Tibial nerve (tissue), 4 donors: ENCODE measurements at regions not wholly inside any gene's neighbourhood (a gene's known extent, or its start where the extent isn't known, plus 50 kb on each side); places are given as distances from the start of the nearest gene placed in this dataset.
"Not testable (repeated sequence)": the region's sequence is repeated elsewhere in the genome, so short reads cannot be mapped to it uniquely, and the experiment has no call there.

Source experiments
- DNase-seq, 2 donors: peaks; one replicate each; pipeline ENCODE4 v3.0.0-alpha.2; 2019; ENCODE audit warnings: low spot score in 2 of 2
- H3K27ac ChIP-seq, 4 donors: fragments of 200-600 bp; sonication (generic) in 3 of 4; one replicate each; pipeline ENCODE4 v1.5.1; 2017 to 2019; ENCODE audit warnings: mild to moderate bottlenecking in 1 of 4
- H3K27me3 ChIP-seq, 2 donors: fragments of 200-600 bp; sonication (generic) in 1 of 2; one replicate each; pipeline versions ENCODE4 v1.5.1 to v1.6.0; 2017 to 2019
- H3K36me3 ChIP-seq, 3 donors: fragments of 200-600 bp; sonication (generic); one replicate each; pipeline ENCODE4 v1.5.1; 2018 to 2019
- H3K4me1 ChIP-seq, 4 donors: fragments of 200-600 bp; sonication (generic) in 3 of 4; one replicate each; pipeline ENCODE4 v1.5.1; 2017 to 2019
- H3K4me3 ChIP-seq, 4 donors: fragments of 200-600 bp; sonication (generic) in 3 of 4; one replicate each; pipeline ENCODE4 v1.5.1; 2017 to 2019; ENCODE audit warnings: mild to moderate bottlenecking in 1 of 4, moderate library complexity in 1 of 4
- H3K9me3 ChIP-seq, 4 donors: fragments of 200-600 bp; sonication (generic) in 3 of 4; one replicate each; pipeline ENCODE4 v1.5.1; 2017 to 2019
- EP300 ChIP-seq, 2 donors: sonication (generic); formaldehyde crosslinking; IDR thresholded peaks; one replicate each; pipeline ENCODE4 v1.6.1; 2017; ENCODE audit warnings: antibody characterized with exemption in 2 of 2, mild to moderate bottlenecking in 1 of 2
- POLR2A ChIP-seq, 2 donors: fragments of 450-650 bp; IDR thresholded peaks; one replicate each; pipeline ENCODE4 v1.6.1; 2017; ENCODE audit warnings: antibody characterized with exemption in 2 of 2, mild to moderate bottlenecking in 2 of 2, moderate library complexity in 2 of 2
- WGBS, 2 donors: methylation state at CpG; one replicate each; pipeline ENCODE4 v1.1.5; 2018; 5-methylcytosine and 5-hydroxymethylcytosine counted together
- TF ChIP-seq, protein P1 (sequence below), 5 experiments: fragments of 200-600 bp in 3 of 5; fragments of 450-650 bp in 2 of 5; sonication (generic) in 3 of 5; IDR thresholded peaks; one replicate each; pipeline ENCODE4 v1.5.1; 2016 to 2019; ENCODE audit warnings: antibody characterized with exemption in 5 of 5, mild to moderate bottlenecking in 3 of 5, moderate library complexity in 2 of 5

DNA sequence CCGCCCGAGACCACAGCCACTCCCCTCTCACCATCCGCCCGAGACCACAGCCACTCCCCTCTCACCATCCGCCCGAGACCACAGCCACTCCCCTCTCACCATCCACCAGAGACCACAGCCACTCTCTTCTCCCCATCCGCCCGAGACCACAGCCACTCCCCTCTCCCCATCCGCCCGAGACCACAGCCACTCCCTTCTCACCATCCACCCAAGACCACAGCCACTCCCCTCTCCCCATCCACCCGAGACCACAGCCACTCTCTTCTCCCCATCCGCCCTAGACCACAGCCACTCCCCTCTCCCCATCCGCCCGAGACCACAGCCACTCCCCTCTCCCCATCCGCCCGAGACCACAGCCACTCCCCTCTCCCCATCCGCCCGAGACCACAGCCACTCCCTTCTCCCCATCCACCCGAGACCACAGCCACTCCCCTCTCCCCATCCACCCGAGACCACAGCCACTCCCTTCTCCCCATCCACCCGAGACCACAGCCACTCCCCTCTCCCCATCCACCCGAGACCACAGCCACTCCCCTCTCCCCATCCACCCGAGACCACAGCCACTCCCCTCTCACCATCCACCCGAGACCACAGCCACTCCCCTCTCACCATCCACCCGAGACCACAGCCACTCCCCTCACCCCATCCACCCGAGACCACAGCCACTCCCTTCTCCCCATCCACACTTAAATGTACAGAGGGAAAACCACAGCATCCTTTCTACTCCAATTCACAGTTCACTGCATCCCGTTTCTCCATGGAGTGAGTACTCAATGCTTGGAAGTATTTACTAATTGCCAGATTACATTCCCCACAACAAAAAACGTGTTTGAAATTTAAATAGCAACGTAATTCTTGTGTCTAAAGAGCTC is 83.5 kb upstream of the SFSWAP start:
- H3K27ac ChIP-seq, H3K27me3 ChIP-seq, DNase-seq, H3K4me3 ChIP-seq, H3K9me3 ChIP-seq, H3K36me3 ChIP-seq: not testable (repeated sequence)
- 31 to 43% methylated on average over 13 to 22 of the region's 29 CpGs for WGBS, 2 donors
- peaks cover 0 to 27% (median 8%) of the 10 kb centered on the region in 4 donors for H3K4me1 ChIP-seq

DNA sequence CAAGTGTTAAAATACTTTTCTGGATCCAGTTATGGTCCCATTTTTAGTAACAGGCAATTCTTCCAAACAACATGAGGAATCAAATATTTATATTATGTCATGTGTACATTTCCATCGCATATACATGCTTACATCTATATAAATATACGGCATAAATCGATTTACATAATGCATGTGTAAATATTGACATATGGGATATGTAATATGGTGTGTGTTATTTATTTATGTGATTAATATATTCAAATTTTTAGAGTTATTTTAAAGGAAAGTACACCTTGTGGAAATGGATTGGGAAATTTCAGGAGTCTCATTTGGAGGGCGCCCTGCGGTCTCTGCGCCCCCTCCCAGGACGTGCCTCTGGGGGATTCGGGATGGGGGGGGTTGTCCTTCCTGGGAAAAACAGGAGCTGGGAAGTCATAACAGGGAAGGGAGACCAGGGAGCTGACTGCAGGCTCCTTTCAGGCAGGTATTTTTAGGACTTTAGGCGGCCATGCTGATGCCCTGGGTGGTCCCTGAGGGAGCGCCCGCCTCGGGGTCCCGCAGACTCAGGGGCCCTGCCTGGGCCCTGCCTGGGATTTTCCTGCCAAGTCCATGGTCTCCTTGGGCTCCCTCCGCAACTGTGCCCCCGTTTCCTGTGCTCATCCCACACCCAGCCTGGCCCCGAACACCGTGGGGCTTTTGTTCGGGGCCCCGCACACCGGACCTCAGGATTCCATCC is 82.7 kb upstream of the SFSWAP start:
- Histone ChIP-seq H3K36me3 (no peaks in the 10 kb centered on the region), H3K4me1 (peaks cover 0 to 23% (median 4%) of the 10 kb centered on the region in 4 donors), H3K4me3 (no peak overlapping the region), H3K9me3 (no peaks in the 10 kb centered on the region), H3K27ac (no peak overlapping the region), H3K27me3 (peaks cover 0 to 10% of the 10 kb centered on the region in 2 donors)
- 72 to 75% methylated on average over 20 of the region's 20 CpGs for WGBS, 2 donors
- no peak for DNase-seq
- TF ChIP-seq EP300 (IDR thresholded peaks at IDR 0.05) (no peak), POLR2A (IDR thresholded peaks at IDR 0.05) (no peak)
- TF ChIP-seq, protein P1, sequence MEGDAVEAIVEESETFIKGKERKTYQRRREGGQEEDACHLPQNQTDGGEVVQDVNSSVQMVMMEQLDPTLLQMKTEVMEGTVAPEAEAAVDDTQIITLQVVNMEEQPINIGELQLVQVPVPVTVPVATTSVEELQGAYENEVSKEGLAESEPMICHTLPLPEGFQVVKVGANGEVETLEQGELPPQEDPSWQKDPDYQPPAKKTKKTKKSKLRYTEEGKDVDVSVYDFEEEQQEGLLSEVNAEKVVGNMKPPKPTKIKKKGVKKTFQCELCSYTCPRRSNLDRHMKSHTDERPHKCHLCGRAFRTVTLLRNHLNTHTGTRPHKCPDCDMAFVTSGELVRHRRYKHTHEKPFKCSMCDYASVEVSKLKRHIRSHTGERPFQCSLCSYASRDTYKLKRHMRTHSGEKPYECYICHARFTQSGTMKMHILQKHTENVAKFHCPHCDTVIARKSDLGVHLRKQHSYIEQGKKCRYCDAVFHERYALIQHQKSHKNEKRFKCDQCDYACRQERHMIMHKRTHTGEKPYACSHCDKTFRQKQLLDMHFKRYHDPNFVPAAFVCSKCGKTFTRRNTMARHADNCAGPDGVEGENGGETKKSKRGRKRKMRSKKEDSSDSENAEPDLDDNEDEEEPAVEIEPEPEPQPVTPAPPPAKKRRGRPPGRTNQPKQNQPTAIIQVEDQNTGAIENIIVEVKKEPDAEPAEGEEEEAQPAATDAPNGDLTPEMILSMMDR (IDR thresholded peaks at IDR 0.05), result no peak

DNA sequence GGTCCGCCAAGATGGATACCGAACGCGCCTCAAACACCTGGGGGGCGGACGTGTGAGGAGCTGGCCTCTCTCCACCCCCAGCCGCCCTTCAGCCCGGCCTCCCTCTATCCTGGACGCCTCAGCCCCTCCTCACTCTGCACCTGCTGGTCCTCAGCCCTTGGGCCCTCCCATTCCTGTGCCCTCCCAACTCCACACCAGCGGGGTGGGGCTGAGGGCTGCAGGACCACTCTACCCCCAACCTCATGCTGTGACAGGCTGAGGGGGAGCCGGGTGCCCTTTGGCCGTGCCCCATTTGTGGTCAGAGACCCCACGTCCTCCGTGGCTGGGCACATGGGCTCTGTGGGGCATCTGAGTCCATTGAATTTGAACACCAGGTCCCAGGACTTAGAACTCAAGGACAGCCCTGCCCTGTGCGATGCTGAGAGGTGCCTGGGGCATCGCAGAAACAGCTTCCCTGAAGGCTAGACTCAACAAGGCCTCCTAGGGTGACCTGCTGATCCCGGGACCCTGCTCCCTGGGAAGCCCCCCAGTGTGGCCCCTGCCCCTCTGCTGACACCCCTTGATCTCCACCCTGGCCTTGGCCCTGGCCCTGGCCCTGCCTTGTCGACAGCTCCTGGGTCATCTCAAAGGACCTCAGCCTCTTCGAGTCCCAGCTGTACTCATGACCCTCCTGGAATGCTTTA is 82.0 kb upstream of the SFSWAP start:
- no peaks in the 10 kb centered on the region for H3K9me3 ChIP-seq
- H3K27ac ChIP-seq, result no peak overlapping the region
- H3K27me3 ChIP-seq, result peaks cover 0 to 10% of the 10 kb centered on the region in 2 donors
- no peak overlapping the region for H3K4me3 ChIP-seq
- no peaks in the 10 kb centered on the region for H3K36me3 ChIP-seq
- 77 to 78% methylated on average over 15 to 16 of the region's 19 CpGs for WGBS, 2 donors
- TF ChIP-seq EP300 (IDR thresholded peaks at IDR 0.05) (no peak), POLR2A (IDR thresholded peaks at IDR 0.05) (no peak)
- TF ChIP-seq, protein P1 (IDR thresholded peaks at IDR 0.05), result no peak
- DNase-seq, result no peak
- peaks cover 0 to 18% (median 4%) of the 10 kb centered on the region in 4 donors for H3K4me1 ChIP-seq

DNA sequence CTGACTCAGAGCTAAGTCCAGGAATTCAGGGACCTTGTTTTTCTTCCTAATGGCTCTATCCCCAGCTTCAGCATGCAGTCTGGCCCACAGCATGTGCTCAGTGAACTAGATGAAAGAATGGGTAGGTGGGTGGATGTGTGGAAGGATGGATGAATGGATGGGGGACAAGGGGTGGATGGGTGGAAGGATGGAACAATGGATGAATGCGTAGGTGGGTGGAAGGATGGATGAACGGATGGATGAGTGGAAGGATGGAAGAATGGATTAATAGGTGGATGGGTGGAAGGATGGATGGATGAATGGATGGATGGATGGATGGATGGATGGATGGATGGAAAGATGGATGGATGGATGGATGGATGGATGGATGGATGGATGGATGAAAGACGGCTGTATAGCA is 79.7 kb upstream of the SFSWAP start:
- no peak for DNase-seq
- no peaks in the 10 kb centered on the region for H3K4me1 ChIP-seq
- no peaks in the 10 kb centered on the region for H3K36me3 ChIP-seq
- no peak overlapping the region for H3K27ac ChIP-seq
- peaks cover 0 to 10% of the 10 kb centered on the region in 2 donors for H3K27me3 ChIP-seq
- H3K4me3 ChIP-seq, result no peak overlapping the region
- 56 to 87% methylated on average over 2 to 3 of the region's 3 CpGs for whole genome bisulfite sequencing, 2 donors
- no peaks in the 10 kb centered on the region for H3K9me3 ChIP-seq
- TF ChIP-seq EP300 (IDR thresholded peaks at IDR 0.05), result no peak
- TF ChIP-seq POLR2A (IDR thresholded peaks at IDR 0.05), result no peak

DNA sequence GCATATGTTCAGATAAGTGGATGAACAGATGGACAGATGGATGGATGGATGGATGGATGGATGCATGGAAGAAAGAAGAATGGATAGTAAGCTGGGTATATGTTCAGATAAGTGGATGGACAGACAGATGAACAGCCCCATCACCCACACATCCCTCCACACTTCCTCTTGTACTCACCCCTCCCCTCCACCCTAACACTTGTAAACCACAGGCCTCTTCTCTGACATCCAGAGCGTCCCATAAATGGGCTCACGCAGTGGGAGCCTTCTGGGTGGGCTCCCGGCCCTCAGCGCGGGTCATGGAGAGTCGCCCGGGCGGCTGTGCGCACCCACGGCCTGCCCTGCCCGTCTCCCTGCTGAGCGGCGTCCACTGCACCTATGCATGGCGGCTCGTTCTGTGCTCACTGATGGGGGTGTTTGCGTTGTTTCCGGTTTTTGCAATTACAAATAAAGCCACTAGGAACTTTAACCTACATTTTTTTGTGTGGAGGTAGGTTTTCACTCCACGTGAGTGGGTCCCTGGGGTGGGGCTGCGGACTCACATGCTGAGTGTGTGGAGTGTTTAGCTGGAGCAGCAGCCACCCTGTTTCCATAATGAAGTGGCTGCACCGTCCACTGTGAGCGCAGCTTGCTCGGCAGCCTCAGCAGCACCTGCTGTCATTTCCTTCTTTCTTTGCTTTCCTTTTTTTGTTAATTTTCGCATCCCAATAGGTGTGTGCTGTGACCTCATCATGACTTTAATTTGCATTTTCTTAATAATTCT is 78.8 kb upstream of the SFSWAP start:
- DNase-seq, H3K4me1 ChIP-seq, H3K27ac ChIP-seq, H3K36me3 ChIP-seq, H3K27me3 ChIP-seq, H3K9me3 ChIP-seq, H3K4me3 ChIP-seq: not testable (repeated sequence)
- 76 to 79% methylated on average over 23 of the region's 23 CpGs for WGBS, 2 donors

DNA sequence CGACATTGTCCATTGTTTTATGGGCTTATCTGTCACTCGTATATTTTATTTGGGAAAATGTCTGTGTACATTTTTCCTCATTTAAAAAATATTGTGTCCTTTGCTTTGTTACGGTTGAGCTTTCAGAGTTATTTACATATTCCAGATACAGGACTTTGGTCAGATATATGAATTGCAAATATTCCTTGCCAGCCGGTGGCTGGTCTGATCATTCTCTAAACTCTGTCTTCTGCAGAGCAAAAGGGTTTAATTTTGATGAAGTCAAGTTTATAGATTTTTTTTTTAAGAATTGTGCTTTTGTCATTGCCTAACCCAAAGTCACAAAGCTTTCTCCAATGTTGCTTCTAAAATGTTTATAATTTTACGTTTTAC is 78.3 kb upstream of the SFSWAP start:
- not testable (repeated sequence) for H3K36me3 ChIP-seq, H3K27me3 ChIP-seq
- WGBS, 2 donors, result 55 to 64% methylated on average over 5 of the region's 5 CpGs

DNA sequence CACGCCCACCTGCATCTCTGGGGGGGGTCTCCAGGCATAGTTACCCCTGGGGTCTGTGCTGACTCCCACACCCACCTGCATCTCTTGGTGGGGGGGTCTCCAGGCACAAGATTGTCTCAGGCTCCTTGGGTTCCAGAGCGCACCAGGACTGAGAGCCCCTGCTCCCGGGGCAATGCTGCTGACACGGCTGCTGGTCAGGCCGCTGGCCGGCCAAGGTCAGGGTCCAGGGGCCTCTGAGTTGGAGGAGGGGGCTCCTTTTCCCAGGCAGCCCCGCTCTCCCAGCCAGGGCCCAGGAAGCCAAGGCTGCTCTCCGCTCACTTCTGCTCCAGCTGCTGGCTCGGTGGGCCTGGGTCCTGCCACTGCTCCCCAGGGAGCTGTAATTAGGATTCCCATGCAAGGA is 77.3 kb upstream of the SFSWAP start:
- not testable (repeated sequence) for H3K4me3 ChIP-seq, H3K27ac ChIP-seq, H3K36me3 ChIP-seq, H3K27me3 ChIP-seq, H3K4me1 ChIP-seq, DNase-seq, H3K9me3 ChIP-seq
- 63% methylated on average over 3 to 8 of the region's 9 CpGs for WGBS, 2 donors

More for the DNA sequence above, 78.3 kb upstream of the SFSWAP start:
- not testable (repeated sequence) for H3K27ac ChIP-seq, H3K4me3 ChIP-seq, H3K4me1 ChIP-seq, H3K9me3 ChIP-seq, DNase-seq
